GM12891 (cell line): ENCODE measurements at regions not wholly inside any gene's neighbourhood (a gene's known extent, or its start where the extent isn't known, plus 50 kb on each side); places are given as distances from the start of the nearest gene placed in this dataset.

Experiments
- POLR2A ChIP-seq: IDR thresholded peaks from 2 replicates; pipeline ENCODE4 v1.6.1; 2011; ENCODE audit warnings: low read depth, low read length, control low read depth
- POLR2AphosphoS5 ChIP-seq: IDR thresholded peaks from 2 replicates; pipeline ENCODE4 v1.6.1; 2011; ENCODE audit warnings: low read depth, low read length, control low read depth
- POU2F2 ChIP-seq: IDR thresholded peaks from 2 replicates; pipeline ENCODE4 v1.6.1; 2011; ENCODE audit warnings: low read depth, mild to moderate bottlenecking, control low read depth, low read length, moderate library complexity
- TAF1 ChIP-seq: IDR thresholded peaks from 2 replicates; pipeline ENCODE4 v1.6.1; 2011; ENCODE audit warnings: low read depth, low read length, control low read depth

DNA sequence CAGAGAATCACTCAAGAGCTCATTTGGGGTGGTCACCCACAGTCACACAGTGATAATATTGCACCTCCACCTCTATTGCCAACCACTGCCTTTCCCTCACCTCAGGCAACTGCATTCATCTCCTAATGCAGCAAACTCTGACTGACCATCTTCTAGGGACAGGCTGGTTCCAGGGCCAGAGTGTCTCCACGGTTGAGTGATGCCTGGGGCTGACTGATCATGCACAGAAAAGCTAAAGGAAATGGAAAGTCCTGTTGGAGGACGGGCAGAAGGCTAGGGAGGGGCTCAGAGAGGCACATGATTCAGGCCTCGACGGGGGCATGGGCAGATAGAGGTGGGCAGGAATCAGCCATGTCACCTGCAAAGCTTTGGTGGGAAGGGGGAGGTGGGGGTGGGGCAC lies 127.1 kb upstream of the TNS3 start:
- TF ChIP-seq TAF1 (no peak), POLR2AphosphoS5 (no peak), POLR2A (no peak), POU2F2 (no peak)
